Psoas muscle (tissue), 7 donors: ENCODE measurements at regions not wholly inside any gene's neighbourhood (a gene's known extent, or its start where the extent isn't known, plus 50 kb on each side); places are given as distances from the start of the nearest gene placed in this dataset.

Experiments used
- ATAC-seq, 4 donors: fragments of 200-7000 bp; cut with Tn5 transposase; one replicate each; pipeline ENCODE4 v1.9.1; 2020; ENCODE audit warnings: moderate library complexity in 3 of 4, mild to moderate bottlenecking in 2 of 4
- DNase-seq, 2 donors: peaks; one replicate each; pipeline ENCODE4 v3.0.0-alpha.2; 2020
- H3K27ac ChIP-seq: fragments of 200-600 bp; one replicate; pipeline ENCODE4 v1.8.0; 2022
- H3K27me3 ChIP-seq, 3 donors: fragments of 200-600 bp in 1 of 3; one replicate each; pipeline versions ENCODE4 v1.6.1 to v1.8.0; 2013 to 2022; ENCODE audit warnings: low read length in 2 of 3, mild to moderate bottlenecking in 2 of 3, moderate library complexity in 1 of 3; ENCODE audit not compliant: insufficient read depth in 3 of 3
- H3K36me3 ChIP-seq, 2 donors: fragments of 200-600 bp in 1 of 2; one replicate each; pipeline versions ENCODE4 v1.6.1 to v1.8.0; 2013 to 2022; ENCODE audit warnings: low read depth in 1 of 2, mild to moderate bottlenecking in 1 of 2, moderate library complexity in 1 of 2; ENCODE audit not compliant: insufficient read depth in 1 of 2
- H3K4me1 ChIP-seq: fragments of 200-600 bp; one replicate; pipeline ENCODE4 v1.8.0; 2022
- H3K4me3 ChIP-seq: fragments of 200-600 bp; one replicate; pipeline ENCODE4 v1.8.0; 2022; ENCODE audit warnings: mild to moderate bottlenecking
- H3K9me3 ChIP-seq: fragments of 200-600 bp; one replicate; pipeline ENCODE4 v1.8.0; 2022
- WGBS, 3 donors: extraction: QIAGEN DNeasy Blood & Tissue Kit; methylation state at CpG; one replicate each; pipeline versions ENCODE4 v1.1.6 to v1.1.7; 2013; 5-methylcytosine and 5-hydroxymethylcytosine counted together
- intact Hi-C, 2 donors: fragments of 100-400 bp; cut with DNase I; formaldehyde crosslinking; loops; one replicate each; pipeline versions ENCODE4 v1.11.0 to v1.14.2; 2022
- TF ChIP-seq, protein P1 (sequence below): fragments of 200-600 bp; IDR thresholded peaks from one replicate; pipeline ENCODE4 v1.8.0; 2022; ENCODE audit warnings: antibody characterized with exemption
- donor health status: healthy with polysubstance abuse.
- donor health status: DM: no; HTN: no; CAD: no; lungs with moderate emphysema.
- donor health status: Bipolar disorder and iron deficiency.
- donor health status: healthy.
- donor health status: DM: yes; HTN: yes; CAD: no.
- donor health status: DM: no; HTN: no; CAD: no.
- donor health status: DM: yes; HTN: yes; CAD: no.

DNA sequence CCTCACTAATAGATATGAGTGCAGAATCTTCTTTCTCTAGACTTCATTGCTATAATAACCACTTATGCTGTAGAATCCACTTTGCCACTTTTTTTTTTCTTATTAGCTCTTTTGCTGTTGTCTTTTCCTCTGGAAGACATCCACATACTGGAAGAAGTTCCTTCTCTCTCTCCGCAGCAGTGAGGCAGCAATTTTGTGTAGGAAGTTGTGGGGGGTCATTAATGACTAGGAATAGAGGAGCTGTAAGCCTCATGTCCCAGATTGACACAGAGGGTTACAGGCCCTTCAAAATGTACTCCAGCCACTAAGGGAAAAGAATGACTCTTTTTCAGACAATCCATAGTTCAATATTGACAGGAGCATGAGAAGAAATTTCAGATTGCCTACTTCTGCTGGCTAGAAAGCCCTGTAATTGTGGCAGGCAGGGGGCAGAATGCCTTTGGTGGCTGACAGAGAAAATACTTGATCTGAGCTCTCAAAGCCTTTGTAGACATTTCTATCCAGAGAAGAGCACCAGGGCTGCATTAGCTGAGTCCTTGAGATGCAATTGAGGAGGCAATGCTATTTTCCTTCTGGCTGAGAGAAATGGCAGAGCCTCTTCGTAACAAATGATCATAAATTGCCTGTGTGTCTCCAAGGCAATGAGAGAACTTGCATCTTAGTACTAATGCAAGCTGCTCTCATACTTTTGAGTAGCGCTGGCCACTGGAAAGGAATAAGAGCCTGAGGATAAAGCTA is 856.2 kb downstream of the STIM2 start:
- intact Hi-C loops, result no loop called here
- no peak overlapping the region for H3K4me3 ChIP-seq
- no peaks in the 10 kb centered on the region for H3K36me3 ChIP-seq
- no peaks in the 10 kb centered on the region for H3K27me3 ChIP-seq
- H3K27ac ChIP-seq, result no peak overlapping the region
- no peaks in the 10 kb centered on the region for H3K4me1 ChIP-seq
- TF ChIP-seq, protein P1, sequence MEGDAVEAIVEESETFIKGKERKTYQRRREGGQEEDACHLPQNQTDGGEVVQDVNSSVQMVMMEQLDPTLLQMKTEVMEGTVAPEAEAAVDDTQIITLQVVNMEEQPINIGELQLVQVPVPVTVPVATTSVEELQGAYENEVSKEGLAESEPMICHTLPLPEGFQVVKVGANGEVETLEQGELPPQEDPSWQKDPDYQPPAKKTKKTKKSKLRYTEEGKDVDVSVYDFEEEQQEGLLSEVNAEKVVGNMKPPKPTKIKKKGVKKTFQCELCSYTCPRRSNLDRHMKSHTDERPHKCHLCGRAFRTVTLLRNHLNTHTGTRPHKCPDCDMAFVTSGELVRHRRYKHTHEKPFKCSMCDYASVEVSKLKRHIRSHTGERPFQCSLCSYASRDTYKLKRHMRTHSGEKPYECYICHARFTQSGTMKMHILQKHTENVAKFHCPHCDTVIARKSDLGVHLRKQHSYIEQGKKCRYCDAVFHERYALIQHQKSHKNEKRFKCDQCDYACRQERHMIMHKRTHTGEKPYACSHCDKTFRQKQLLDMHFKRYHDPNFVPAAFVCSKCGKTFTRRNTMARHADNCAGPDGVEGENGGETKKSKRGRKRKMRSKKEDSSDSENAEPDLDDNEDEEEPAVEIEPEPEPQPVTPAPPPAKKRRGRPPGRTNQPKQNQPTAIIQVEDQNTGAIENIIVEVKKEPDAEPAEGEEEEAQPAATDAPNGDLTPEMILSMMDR, result no peak
- no peak for ATAC-seq
- peaks cover 3% of the 10 kb centered on the region for H3K9me3 ChIP-seq
- DNase-seq, result no peak
- 77 to 85% (median 81%) methylated on average over 3 of the region's 3 CpGs for WGBS, 3 donors

DNA sequence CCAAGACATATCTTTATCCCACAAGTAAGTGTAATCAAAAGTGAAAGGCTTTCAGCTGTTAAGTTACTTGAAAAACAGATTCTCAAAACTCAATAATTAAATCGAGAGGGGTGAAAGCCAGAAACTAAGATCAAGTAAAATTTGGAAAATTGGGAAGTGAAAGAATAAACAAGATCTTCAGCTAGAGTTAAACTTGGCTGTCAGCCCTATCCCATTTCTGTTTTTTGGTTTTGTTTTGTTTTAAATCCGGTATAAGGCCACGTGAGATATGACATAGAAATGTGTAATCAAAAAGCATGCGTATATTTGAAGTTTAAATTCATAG is 856.8 kb downstream of the STIM2 start:
- Histone ChIP-seq H3K9me3 (peaks cover 3% of the 10 kb centered on the region), H3K4me3 (no peak overlapping the region), H3K4me1 (no peaks in the 10 kb centered on the region), H3K27ac (no peak overlapping the region), H3K27me3 (no peaks in the 10 kb centered on the region), H3K36me3 (no peaks in the 10 kb centered on the region)
- ATAC-seq, result no peak
- DNase-seq, result no peak
- 77% methylated on average over 4 of the region's 4 CpGs for WGBS, 3 donors
- TF ChIP-seq, protein P1, result no peak
- intact Hi-C loops, result no loop called here

DNA sequence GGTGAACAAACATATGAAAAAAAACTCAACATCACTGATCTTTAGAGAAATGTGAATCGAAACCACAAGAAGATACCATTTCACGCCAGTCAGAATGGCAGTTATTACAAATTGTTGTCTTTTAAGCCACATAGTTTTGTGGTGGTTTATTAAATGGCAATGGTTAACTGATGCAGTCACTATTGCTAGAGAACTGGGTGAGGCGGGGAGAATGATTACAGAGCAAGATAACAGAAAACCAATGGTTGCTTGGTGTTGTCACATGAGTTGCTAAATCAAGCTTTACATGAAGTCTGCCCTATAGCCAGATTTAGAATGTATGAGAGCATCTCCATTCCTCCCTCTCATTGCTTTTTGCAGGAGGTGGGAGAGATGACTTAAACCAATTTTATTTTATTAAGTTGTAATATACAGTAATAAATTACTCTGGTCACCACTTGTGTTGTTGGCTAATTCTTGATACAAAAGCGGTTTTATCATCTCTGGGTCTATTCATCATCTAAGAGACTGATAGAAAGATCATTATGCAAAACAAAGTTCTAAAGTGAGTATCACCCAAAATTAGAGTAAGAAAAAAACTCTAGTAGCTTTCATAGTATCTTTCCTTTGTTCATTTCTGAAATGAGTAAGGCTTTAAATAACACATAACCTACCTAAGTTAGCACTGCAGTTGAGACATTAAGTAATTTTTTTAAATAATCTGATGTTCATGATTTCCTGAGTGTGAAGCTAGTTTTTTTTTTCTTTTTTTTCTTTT is 859.5 kb downstream of the STIM2 start:
- TF ChIP-seq, protein P1, result no peak
- H3K27ac ChIP-seq, result no peak overlapping the region
- 89 to 92% (median 90%) methylated on average over 4 of the region's 4 CpGs for WGBS, 3 donors
- ATAC-seq (no peak), DNase-seq (no peak)
- intact Hi-C loops, result no loop called here
- H3K4me1 ChIP-seq, result no peaks in the 10 kb centered on the region
- H3K27me3 ChIP-seq, result no peaks in the 10 kb centered on the region
- no peaks in the 10 kb centered on the region for H3K9me3 ChIP-seq
- no peak overlapping the region for H3K4me3 ChIP-seq
- no peaks in the 10 kb centered on the region for H3K36me3 ChIP-seq

DNA sequence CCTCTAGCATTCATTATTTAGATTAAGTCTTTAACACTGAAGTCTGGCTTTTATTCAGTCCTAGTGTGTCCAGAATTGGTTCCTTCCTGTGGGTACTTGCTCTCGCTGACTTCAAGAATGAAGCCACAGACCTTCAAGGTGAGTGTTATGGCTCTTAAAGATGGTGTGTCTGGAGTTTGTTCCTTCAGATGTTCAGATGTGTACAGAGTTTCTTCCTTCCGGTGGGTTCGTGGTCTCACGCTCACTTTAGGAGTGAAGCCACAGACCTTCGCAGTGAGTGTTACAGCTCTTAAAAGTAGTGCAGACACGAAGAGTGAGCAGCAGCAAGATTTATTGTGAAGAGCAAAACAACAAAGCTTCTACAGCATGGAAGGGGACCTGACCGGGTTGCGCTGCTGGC is 860.6 kb downstream of the STIM2 start:
- 89 to 90% (median 90%) methylated on average over 8 of the region's 8 CpGs for WGBS, 3 donors
- intact Hi-C loops, result no loop called here
- DNase-seq (no peak), ATAC-seq (no peak)
- TF ChIP-seq, protein P1, result no peak
- Histone ChIP-seq H3K27me3 (no peaks in the 10 kb centered on the region), H3K9me3 (no peaks in the 10 kb centered on the region), H3K27ac (no peak overlapping the region), H3K4me1 (no peaks in the 10 kb centered on the region), H3K36me3 (no peaks in the 10 kb centered on the region), H3K4me3 (no peak overlapping the region)
